HCT116 (cell line): ENCODE measurements at regions not wholly inside any gene's neighbourhood (a gene's known extent, or its start where the extent isn't known, plus 50 kb on each side); places are given as distances from the start of the nearest gene placed in this dataset.

Source experiments
- CEBPB ChIP-seq: IDR thresholded peaks from 2 replicates; pipeline ENCODE4 v1.6.1; 2012; ENCODE audit warnings: low read depth
- CTCF ChIP-seq, 3 experiments: fragments of 200-600 bp in 1 of 3; sonication (generic) in 1 of 3; IDR thresholded peaks in 2 of 3; conservative IDR thresholded peaks in 1 of 3; 2 replicates each; pipeline ENCODE4 v1.5.1; 2012 to 2017; ENCODE audit warnings: low read depth in 2 of 3, low read length in 2 of 3, antibody characterized with exemption in 1 of 3, borderline replicate concordance in 1 of 3, control low read depth in 1 of 3, mild to moderate bottlenecking in 1 of 3, mixed read lengths in 1 of 3, mixed run types in 1 of 3, moderate library complexity in 1 of 3; ENCODE audit not compliant: insufficient read depth in 1 of 3
- EZH2 ChIP-seq: fragments of 200-600 bp; sonication (generic); IDR thresholded peaks from 2 replicates; pipeline ENCODE4 v1.6.1; 2017; ENCODE audit warnings: antibody characterized with exemption, mixed run types
- EZH2phosphoT487 ChIP-seq: fragments of 200-600 bp; IDR thresholded peaks from 2 replicates; pipeline ENCODE4 v1.6.1; 2018; ENCODE audit warnings: antibody characterized with exemption, borderline replicate concordance
- MAX ChIP-seq: IDR thresholded peaks from 2 replicates; pipeline ENCODE4 v1.6.1; 2012
- POLR2A ChIP-seq: IDR thresholded peaks from 2 replicates; pipeline ENCODE4 v1.7.0; 2011; ENCODE audit warnings: borderline replicate concordance; ENCODE audit not compliant: insufficient read depth, insufficient read length; ENCODE audit errors: extremely low read depth
- POLR2AphosphoS5 ChIP-seq: IDR thresholded peaks from 2 replicates; pipeline ENCODE4 v1.6.1; 2011; ENCODE audit warnings: mild to moderate bottlenecking, low read depth, low read length, moderate library complexity
- RAD21 ChIP-seq: IDR thresholded peaks from 2 replicates; pipeline ENCODE4 v1.6.1; 2012; ENCODE audit warnings: low read depth, mild to moderate bottlenecking
- REST ChIP-seq: IDR thresholded peaks from 2 replicates; pipeline ENCODE4 v1.6.1; 2012; ENCODE audit warnings: low read depth

GRCh38 chr12:92029902-92030586 lies 115.6 kb downstream of the BTG1 start:
- TF ChIP-seq CTCF (IDR thresholded peaks at IDR 0.05 in 2 of 3, conservative IDR thresholded peaks at IDR 0.05 in 1 of 3; ENCODE audit: borderline replicate concordance in 1 of 3, insufficient read depth in 1 of 3, low read depth in 2 of 3, low read length in 2 of 3) (no peak), CEBPB (no peak), RAD21 (no peak), POLR2A (no peak), EZH2phosphoT487 (no peak), EZH2 (no peak), POLR2AphosphoS5 (no peak), REST (no peak), MAX (no peak)
